Neural progenitor cell (in vitro differentiated cells): ENCODE measurements at regions not wholly inside any gene's neighbourhood (a gene's known extent, or its start where the extent isn't known, plus 50 kb on each side); places are given as distances from the start of the nearest gene placed in this dataset.

Experiments
- DNase-seq: peaks from one replicate; pipeline ENCODE4 v3.0.0-alpha.2; 2016; ENCODE audit warnings: low spot score
- H2AFZ ChIP-seq: fragments of 200-600 bp; sonication (generic); replicated peaks from 2 replicates; pipeline ENCODE4 v1.6.1; 2016; ENCODE audit warnings: antibody characterized with exemption
- H3F3A ChIP-seq: fragments of 200-600 bp; sonication (generic); 2 replicates; pipeline ENCODE4 v1.6.1; 2016; ENCODE audit warnings: antibody characterized with exemption, low read depth
- H3K27ac ChIP-seq: fragments of 200-600 bp; sonication (generic); 2 replicates; pipeline ENCODE4 v1.5.1; 2016; ENCODE audit warnings: mild to moderate bottlenecking
- H3K27me3 ChIP-seq: fragments of 200-600 bp; sonication (generic); 2 replicates; pipeline ENCODE4 v1.6.1; 2016; ENCODE audit warnings: mild to moderate bottlenecking, moderate library complexity
- H3K36me3 ChIP-seq: fragments of 200-600 bp; sonication (generic); 2 replicates; pipeline ENCODE4 v1.5.1; 2016
- H3K4me1 ChIP-seq: fragments of 200-600 bp; sonication (generic); 2 replicates; pipeline ENCODE4 v1.6.1; 2016; ENCODE audit warnings: mixed run types
- H3K4me2 ChIP-seq: fragments of 200-600 bp; sonication (generic); 2 replicates; pipeline ENCODE4 v1.6.1; 2016
- H3K4me3 ChIP-seq: fragments of 200-600 bp; sonication (generic); 2 replicates; pipeline ENCODE4 v1.5.1; 2016
- H3K79me2 ChIP-seq: fragments of 200-600 bp; sonication (generic); 2 replicates; pipeline ENCODE4 v1.6.1; 2016; ENCODE audit warnings: low read depth
- H3K9ac ChIP-seq: fragments of 200-600 bp; sonication (generic); 2 replicates; pipeline ENCODE4 v1.6.1; 2016
- H3K9me3 ChIP-seq: fragments of 200-600 bp; sonication (generic); 2 replicates; pipeline ENCODE4 v1.5.1; 2016; ENCODE audit warnings: low read depth
- H4K20me1 ChIP-seq: fragments of 200-600 bp; sonication (generic); 2 replicates; pipeline ENCODE4 v1.6.1; 2016; ENCODE audit warnings: low read depth
- H3K27ac Mint-ChIP-seq: 3 replicates; pipeline ENCODE4 v1.8.0; 2021; ENCODE audit warnings: mixed read lengths
- H3K27me3 Mint-ChIP-seq: 2 replicates; pipeline ENCODE4 v1.8.0; 2022; ENCODE audit warnings: low read depth, mild to moderate bottlenecking, inconsistent platforms, moderate library complexity, mixed read lengths; ENCODE audit not compliant: insufficient read depth
- H3K36me3 Mint-ChIP-seq: 3 replicates; pipeline ENCODE4 v1.8.0; 2021; ENCODE audit warnings: mixed read lengths
- H3K4me1 Mint-ChIP-seq: 3 replicates; pipeline ENCODE4 v1.8.0; 2021; ENCODE audit warnings: mixed read lengths
- H3K4me3 Mint-ChIP-seq: 3 replicates; pipeline ENCODE4 v1.8.0; 2021; ENCODE audit warnings: mild to moderate bottlenecking, moderate library complexity, mixed read lengths
- H3K9me3 Mint-ChIP-seq: 3 replicates; pipeline ENCODE4 v1.8.0; 2020; ENCODE audit warnings: mixed read lengths
- CTCF ChIP-seq: fragments of 200-600 bp; sonication (generic); IDR thresholded peaks from 2 replicates; pipeline ENCODE4 v1.5.1; 2017; ENCODE audit warnings: antibody characterized with exemption, mild to moderate bottlenecking
- EZH2 ChIP-seq: fragments of 200-600 bp; sonication (generic); IDR thresholded peaks from 2 replicates; pipeline ENCODE4 v1.6.1; 2017; ENCODE audit warnings: antibody characterized with exemption, mild to moderate bottlenecking, moderate library complexity
- EZH2phosphoT487 ChIP-seq: fragments of 200-600 bp; sonication (generic); IDR thresholded peaks from 2 replicates; pipeline ENCODE4 v1.6.1; 2017; ENCODE audit warnings: antibody characterized with exemption

- H3K27ac Mint-ChIP-seq, result no peak overlapping the region
- H3K4me1 ChIP-seq, result peaks cover 5% of the 10 kb centered on the region
- no peaks in the 10 kb centered on the region for H4K20me1 ChIP-seq
- TF ChIP-seq EZH2phosphoT487, result no peak
- no peak for TF ChIP-seq EZH2
- TF ChIP-seq CTCF, result no peak
- no peaks in the 10 kb centered on the region for H3K79me2 ChIP-seq
- H3K9me3 Mint-ChIP-seq, result no peaks in the 10 kb centered on the region
- no peak for DNase-seq
- H3K4me3 Mint-ChIP-seq, result no peak overlapping the region
- H3K4me1 Mint-ChIP-seq, result no peaks in the 10 kb centered on the region
- no peaks in the 10 kb centered on the region for H3K36me3 Mint-ChIP-seq
- no peak overlapping the region for H3K4me2 ChIP-seq
- H3K9me3 ChIP-seq, result no peaks in the 10 kb centered on the region
- no peak overlapping the region for H3K4me3 ChIP-seq
- H3K36me3 ChIP-seq, result no peaks in the 10 kb centered on the region
- no peak overlapping the region for H3K9ac ChIP-seq
- H2AFZ ChIP-seq, result no peak overlapping the region
- H3K27ac ChIP-seq, result no peak overlapping the region
- H3K27me3 ChIP-seq, result no peaks in the 10 kb centered on the region
- H3K27me3 Mint-ChIP-seq, result no peaks in the 10 kb centered on the region
- no peaks in the 10 kb centered on the region for H3F3A ChIP-seq
These were observed 599.2 kb downstream of the ADCYAP1 start for GRCh38 chr18:1503847-1504246.

GRCh38 chr18:1505856-1506255 is 601.2 kb downstream of the ADCYAP1 start:
- DNase-seq, result peak; percentile 10

GRCh38 chr18:1510542-1511179 is 606.0 kb downstream of the ADCYAP1 start:
- H4K20me1 ChIP-seq, result no peaks in the 10 kb centered on the region
- no peak overlapping the region for H2AFZ ChIP-seq
- H3K4me3 ChIP-seq, result no peak overlapping the region
- no peak overlapping the region for H3K4me2 ChIP-seq
- no peaks in the 10 kb centered on the region for H3K4me1 Mint-ChIP-seq
- no peaks in the 10 kb centered on the region for H3K27me3 ChIP-seq
- H3K9me3 ChIP-seq, result no peaks in the 10 kb centered on the region
- no peak overlapping the region for H3K27ac Mint-ChIP-seq
- H3K36me3 Mint-ChIP-seq, result no peaks in the 10 kb centered on the region
- no peaks in the 10 kb centered on the region for H3K79me2 ChIP-seq
- H3K27ac ChIP-seq, result no peak overlapping the region
- TF ChIP-seq EZH2phosphoT487 (no peak), CTCF (no peak)
- H3K4me1 ChIP-seq, result peaks cover 5% of the 10 kb centered on the region
- H3K9me3 Mint-ChIP-seq, result no peaks in the 10 kb centered on the region
- DNase-seq, result no peak
- H3K9ac ChIP-seq, result no peak overlapping the region
- no peaks in the 10 kb centered on the region for H3K27me3 Mint-ChIP-seq
- no peak overlapping the region for H3K4me3 Mint-ChIP-seq
- no peaks in the 10 kb centered on the region for H3K36me3 ChIP-seq
- no peaks in the 10 kb centered on the region for H3F3A ChIP-seq

More at GRCh38 chr18:1505856-1506255, 601.2 kb downstream of the ADCYAP1 start:
- H3K4me3 ChIP-seq, result no peak overlapping the region
- no peaks in the 10 kb centered on the region for H4K20me1 ChIP-seq
- Mint-ChIP-seq H3K27me3 (no peaks in the 10 kb centered on the region), H3K4me1 (no peaks in the 10 kb centered on the region), H3K36me3 (no peaks in the 10 kb centered on the region), H3K9me3 (no peaks in the 10 kb centered on the region), H3K4me3 (no peak overlapping the region), H3K27ac (no peak overlapping the region)
- H3K9me3 ChIP-seq, result no peaks in the 10 kb centered on the region
- H3K4me2 ChIP-seq, result no peak overlapping the region
- H3K4me1 ChIP-seq, result peaks cover 5% of the 10 kb centered on the region
- H3K9ac ChIP-seq, result no peak overlapping the region
- H3F3A ChIP-seq, result no peaks in the 10 kb centered on the region
- no peak for TF ChIP-seq EZH2
- no peak for TF ChIP-seq CTCF
- no peak for TF ChIP-seq EZH2phosphoT487
- H3K36me3 ChIP-seq, result no peaks in the 10 kb centered on the region
- no peak overlapping the region for H2AFZ ChIP-seq
- no peaks in the 10 kb centered on the region for H3K79me2 ChIP-seq
- no peaks in the 10 kb centered on the region for H3K27me3 ChIP-seq
- H3K27ac ChIP-seq, result no peak overlapping the region
